NCI-H1105 (cell line): ENCODE measurements at regions not wholly inside any gene's neighbourhood (a gene's known extent, or its start where the extent isn't known, plus 50 kb on each side); places are given as distances from the start of the nearest gene placed in this dataset.
"Not testable (repeated sequence)": the region's sequence is repeated elsewhere in the genome, so short reads cannot be mapped to it uniquely, and the experiment has no call there.

ENCODE experiments used
- DNase-seq: peaks from one replicate; lab custom pipeline; 2025; lab: John Stamatoyannopoulos, UW

- DNase-seq, result no peak
These were observed 129.3 kb upstream of the LPCAT1 start for GRCh38 chr5:1652873-1653697.

- DNase-seq, result no peak
These were observed 128.5 kb upstream of the LPCAT1 start for GRCh38 chr5:1651971-1652872.

- DNase-seq, result no peak
These were observed 127.5 kb upstream of the LPCAT1 start for GRCh38 chr5:1651250-1651649.

- no peak for DNase-seq
These were observed 125.8 kb upstream of the LPCAT1 start for GRCh38 chr5:1649554-1649953.

- no peak for DNase-seq
These were observed 125.0 kb upstream of the LPCAT1 start for GRCh38 chr5:1648806-1649205.

GRCh38 chr5:1647580-1647979, 123.8 kb upstream of the LPCAT1 start:
- no peak for DNase-seq

- DNase-seq, result peak; percentile 85
These were observed 121.2 kb upstream of the LPCAT1 start for GRCh38 chr5:1644810-1645571.

GRCh38 chr5:1644393-1644809, 120.6 kb upstream of the LPCAT1 start:
- DNase-seq, result not testable (repeated sequence)

- no peak for DNase-seq
These were observed 120.1 kb upstream of the LPCAT1 start for GRCh38 chr5:1643651-1644392.

- no peak for DNase-seq
These were observed 118.9 kb upstream of the LPCAT1 start for GRCh38 chr5:1642621-1643061.

GRCh38 chr5:1642221-1642620, 118.5 kb upstream of the LPCAT1 start:
- DNase-seq, result no peak

GRCh38 chr5:1641560-1642166, 117.9 kb upstream of the LPCAT1 start:
- peak; percentile 51 for DNase-seq

GRCh38 chr5:1641041-1641440, 117.3 kb upstream of the LPCAT1 start:
- no peak for DNase-seq

GRCh38 chr5:1640421-1640881, 116.7 kb upstream of the LPCAT1 start:
- DNase-seq, result no peak

GRCh38 chr5:1639757-1640156, 116.0 kb upstream of the LPCAT1 start:
- no peak for DNase-seq

GRCh38 chr5:1638658-1639400, 115.1 kb upstream of the LPCAT1 start:
- DNase-seq, result no peak

- no peak for DNase-seq
These were observed 114.1 kb upstream of the LPCAT1 start for GRCh38 chr5:1637639-1638481.

- no peak for DNase-seq
These were observed 113.3 kb upstream of the LPCAT1 start for GRCh38 chr5:1636981-1637638.
